Caco-2 (cell line): ENCODE measurements at regions not wholly inside any gene's neighbourhood (a gene's known extent, or its start where the extent isn't known, plus 50 kb on each side); places are given as distances from the start of the nearest gene placed in this dataset.

Source experiments
- BruUV-seq: library from RNA; stranded (reverse); fragments of 400-500 nt; replicated peaks from 2 replicates; lab custom pipeline; 2021; lab: Mats Ljungman, UMichigan
- CTCF ChIA-PET: fragments of 300-600 bp; sonication (Branson Sonifier 250); formaldehyde crosslinking; loops from one replicate; lab custom pipeline; 2022; ENCODE audit warnings: antibody characterized with exemption; lab: Charles Lee
- POLR2A ChIA-PET: fragments of 300-600 bp; sonication (Branson Sonifier 250); formaldehyde crosslinking; loops from one replicate; lab custom pipeline; 2022; ENCODE audit warnings: antibody characterized with exemption; lab: Charles Lee
- DNase-seq, 2 experiments: peaks; one replicate each; pipeline versions ENCODE4 v3.0.0 to v3.0.0-alpha.2; 2020 to 2022
- H3K27me3 ChIP-seq: replicated peaks from 2 replicates; pipeline ENCODE4 v1.6.0; 2011; ENCODE audit warnings: low read length; ENCODE audit not compliant: control insufficient read depth, insufficient read depth
- H3K36me3 ChIP-seq: 2 replicates; pipeline ENCODE4 v1.5.1; 2011; ENCODE audit warnings: low read length; ENCODE audit not compliant: control insufficient read depth, insufficient read depth
- H3K4me1 ChIP-seq: fragments of 250-450 bp; sonication (Bioruptor Pico); 2 replicates; pipeline ENCODE4 v1.5.1; 2020; ENCODE audit warnings: mild to moderate bottlenecking
- H3K4me3 ChIP-seq: 2 replicates; pipeline ENCODE4 v1.5.1; 2011; ENCODE audit warnings: low read depth, mild to moderate bottlenecking, control low read depth, low read length
- H3K9me3 ChIP-seq: fragments of 250-450 bp; sonication (Bioruptor Pico); 2 replicates; pipeline ENCODE4 v1.5.1; 2020; ENCODE audit warnings: mild to moderate bottlenecking, moderate library complexity
- H3K27ac Mint-ChIP-seq: one replicate; pipeline ENCODE4 v1.8.0; 2022; ENCODE audit warnings: mixed read lengths; ENCODE audit not compliant: unreplicated experiment
- H3K27me3 Mint-ChIP-seq: one replicate; pipeline ENCODE4 v1.8.0; 2022; ENCODE audit warnings: mixed read lengths; ENCODE audit not compliant: insufficient read depth, unreplicated experiment
- H3K36me3 Mint-ChIP-seq: one replicate; pipeline ENCODE4 v1.8.0; 2022; ENCODE audit warnings: mild to moderate bottlenecking, mixed read lengths; ENCODE audit not compliant: insufficient read depth, unreplicated experiment
- H3K4me1 Mint-ChIP-seq: one replicate; pipeline ENCODE4 v1.8.0; 2022; ENCODE audit warnings: low read depth, mixed read lengths; ENCODE audit not compliant: unreplicated experiment
- H3K4me3 Mint-ChIP-seq: one replicate; pipeline ENCODE4 v1.8.0; 2022; ENCODE audit warnings: mild to moderate bottlenecking, moderate library complexity, mixed read lengths; ENCODE audit not compliant: unreplicated experiment
- H3K9me3 Mint-ChIP-seq: one replicate; pipeline ENCODE4 v1.8.0; 2022; ENCODE audit warnings: mixed read lengths; ENCODE audit not compliant: unreplicated experiment
- CTCF ChIP-seq, 2 experiments: fragments of 200-600 bp in 1 of 2; IDR thresholded peaks; 1 replicate in 1 of 2; 2 replicates in 1 of 2; pipeline versions ENCODE4 v1.5.1 to v1.8.0; 2011 to 2022; ENCODE audit warnings: antibody characterized with exemption in 1 of 2, control low read depth in 1 of 2, inconsistent platforms in 1 of 2, low read depth in 1 of 2, low read length in 1 of 2, mild to moderate bottlenecking in 1 of 2, moderate library complexity in 1 of 2; ENCODE audit not compliant: insufficient read depth in 1 of 2, severe bottlenecking in 1 of 2, unreplicated experiment in 1 of 2
- intact Hi-C: fragments of 100-400 bp; cut with micrococcal nuclease; formaldehyde crosslinking; loops from one replicate; pipeline ENCODE4 v1.10.0; 2022; ENCODE audit not compliant: unreplicated experiment

- no peak for TF ChIP-seq CTCF (IDR thresholded peaks at IDR 0.05; ENCODE audit: insufficient read depth in 1 of 2, low read depth in 1 of 2, low read length in 1 of 2, severe bottlenecking in 1 of 2, unreplicated experiment in 1 of 2)
- ChIA-PET POLR2A (no interaction called here), CTCF (no interaction called here)
- no peak overlapping the region for H3K4me3 Mint-ChIP-seq
- peaks cover 8% of the 10 kb centered on the region for H3K9me3 Mint-ChIP-seq
- no peaks in the 10 kb centered on the region for H3K4me1 Mint-ChIP-seq
- BruUV-seq: no TSS peak
- intact Hi-C loops: no loop called here
- no peak for DNase-seq
- Histone ChIP-seq H3K9me3 (no peaks in the 10 kb centered on the region), H3K36me3 (no peaks in the 10 kb centered on the region), H3K4me3 (no peak overlapping the region), H3K27me3 (no peaks in the 10 kb centered on the region), H3K4me1 (no peaks in the 10 kb centered on the region)
- H3K27ac Mint-ChIP-seq: no peak overlapping the region
- H3K27me3 Mint-ChIP-seq: no peaks in the 10 kb centered on the region
- H3K36me3 Mint-ChIP-seq: no peaks in the 10 kb centered on the region
These were observed 706.2 kb downstream of the GALC start for GRCh38 chr14:87286826-87287225.

GRCh38 chr14:87286191-87286590 lies 706.8 kb downstream of the GALC start:
- Mint-ChIP-seq H3K9me3 (peaks cover 1% of the 10 kb centered on the region), H3K27me3 (no peaks in the 10 kb centered on the region), H3K4me1 (no peaks in the 10 kb centered on the region), H3K4me3 (no peak overlapping the region), H3K27ac (no peak overlapping the region), H3K36me3 (no peaks in the 10 kb centered on the region)
- Histone ChIP-seq H3K36me3 (no peaks in the 10 kb centered on the region), H3K4me3 (no peak overlapping the region), H3K4me1 (no peaks in the 10 kb centered on the region), H3K27me3 (no peaks in the 10 kb centered on the region), H3K9me3 (no peaks in the 10 kb centered on the region)
- ChIA-PET POLR2A (no interaction called here), CTCF (no interaction called here)
- intact Hi-C loops: no loop called here
- no peak for TF ChIP-seq CTCF (IDR thresholded peaks at IDR 0.05; ENCODE audit: insufficient read depth in 1 of 2, low read depth in 1 of 2, low read length in 1 of 2, severe bottlenecking in 1 of 2, unreplicated experiment in 1 of 2)
- DNase-seq: no peak
- BruUV-seq: no TSS peak

- BruUV-seq: no TSS peak
- no peak overlapping the region for H3K27ac Mint-ChIP-seq
- no peak overlapping the region for H3K4me3 Mint-ChIP-seq
- TF ChIP-seq CTCF (IDR thresholded peaks at IDR 0.05; ENCODE audit: insufficient read depth in 1 of 2, low read depth in 1 of 2, low read length in 1 of 2, severe bottlenecking in 1 of 2, unreplicated experiment in 1 of 2): no peak
- no peaks in the 10 kb centered on the region for H3K9me3 Mint-ChIP-seq
- no peak for DNase-seq
- Histone ChIP-seq H3K9me3 (no peaks in the 10 kb centered on the region), H3K27me3 (no peaks in the 10 kb centered on the region), H3K36me3 (no peaks in the 10 kb centered on the region), H3K4me3 (no peak overlapping the region), H3K4me1 (no peaks in the 10 kb centered on the region)
- H3K27me3 Mint-ChIP-seq: no peaks in the 10 kb centered on the region
- ChIA-PET POLR2A (no interaction called here), CTCF (no interaction called here)
- no peaks in the 10 kb centered on the region for H3K36me3 Mint-ChIP-seq
- H3K4me1 Mint-ChIP-seq: no peaks in the 10 kb centered on the region
- intact Hi-C loops: no loop called here
These were observed 707.5 kb downstream of the GALC start for GRCh38 chr14:87285506-87285905.
